BE2C (cell line): ENCODE measurements at regions not wholly inside any gene's neighbourhood (a gene's known extent, or its start where the extent isn't known, plus 50 kb on each side); places are given as distances from the start of the nearest gene placed in this dataset.

Experiments used
- DNase-seq: peaks from one replicate; pipeline ENCODE4 v3.0.0-alpha.2; 2020
- H3K27me3 ChIP-seq: fragments of 250-450 bp; sonication (Bioruptor Pico); 2 replicates; pipeline ENCODE4 v1.5.1; 2020; ENCODE audit warnings: mild to moderate bottlenecking
- H3K36me3 ChIP-seq: fragments of 250-450 bp; sonication (Bioruptor Pico); 2 replicates; pipeline ENCODE4 v1.5.1; 2020; ENCODE audit warnings: mild to moderate bottlenecking
- H3K4me1 ChIP-seq: fragments of 250-450 bp; sonication (Bioruptor Pico); 2 replicates; pipeline ENCODE4 v1.5.1; 2020
- H3K4me3 ChIP-seq: 2 replicates; pipeline ENCODE4 v1.5.1; 2011; ENCODE audit warnings: low read depth, low read length
- H3K9me3 ChIP-seq: fragments of 250-450 bp; sonication (Bioruptor Pico); 2 replicates; pipeline ENCODE4 v1.5.1; 2020
- CTCF ChIP-seq: IDR thresholded peaks from 2 replicates; pipeline ENCODE4 v1.5.1; 2012; ENCODE audit warnings: mild to moderate bottlenecking, low read depth, low read length

DNA sequence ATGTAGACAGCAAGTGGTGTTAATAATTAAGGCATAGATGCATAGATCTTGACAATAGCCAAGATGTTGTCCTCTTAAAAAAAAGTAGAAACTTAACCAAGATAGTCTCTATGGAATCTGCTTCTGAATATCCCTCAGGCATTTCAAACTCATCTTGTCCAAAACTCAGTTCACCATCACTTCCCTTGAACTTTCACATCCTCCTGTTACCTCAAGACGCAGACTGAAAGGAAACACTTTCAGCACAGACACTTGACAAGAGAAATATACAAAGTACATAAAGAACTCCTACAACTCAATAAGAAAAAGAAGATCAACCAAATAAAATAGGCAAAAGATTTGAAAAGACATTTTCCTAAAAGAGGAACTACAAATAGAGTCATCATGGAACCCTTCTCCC, 451.1 kb downstream of the FOXO1 start:
- no peaks in the 10 kb centered on the region for H3K36me3 ChIP-seq
- no peaks in the 10 kb centered on the region for H3K9me3 ChIP-seq
- no peak overlapping the region for H3K4me3 ChIP-seq
- no peaks in the 10 kb centered on the region for H3K27me3 ChIP-seq
- DNase-seq: no peak
- TF ChIP-seq CTCF: no peak
- H3K4me1 ChIP-seq: no peaks in the 10 kb centered on the region

DNA sequence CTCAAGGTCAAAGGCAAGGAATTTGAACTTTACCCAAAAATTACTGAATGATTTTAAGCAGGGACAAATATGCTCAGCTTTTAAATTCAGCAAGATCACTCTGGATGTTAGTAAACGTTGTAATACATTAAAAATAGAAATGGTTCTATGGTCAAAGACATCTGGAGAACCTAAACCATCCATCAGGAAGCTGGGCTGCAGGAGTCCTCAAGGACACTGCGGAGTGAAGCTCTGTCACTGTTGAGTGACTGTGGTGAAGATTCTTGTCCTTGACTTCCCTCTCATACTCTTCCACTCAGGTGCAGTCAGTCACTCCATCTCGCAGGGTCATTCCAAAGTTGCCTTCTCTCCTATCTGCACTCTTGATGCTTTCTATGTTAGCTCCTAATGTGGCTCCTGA, 450.7 kb downstream of the FOXO1 start:
- no peak for TF ChIP-seq CTCF
- Histone ChIP-seq H3K27me3 (no peaks in the 10 kb centered on the region), H3K4me1 (no peaks in the 10 kb centered on the region)

DNA sequence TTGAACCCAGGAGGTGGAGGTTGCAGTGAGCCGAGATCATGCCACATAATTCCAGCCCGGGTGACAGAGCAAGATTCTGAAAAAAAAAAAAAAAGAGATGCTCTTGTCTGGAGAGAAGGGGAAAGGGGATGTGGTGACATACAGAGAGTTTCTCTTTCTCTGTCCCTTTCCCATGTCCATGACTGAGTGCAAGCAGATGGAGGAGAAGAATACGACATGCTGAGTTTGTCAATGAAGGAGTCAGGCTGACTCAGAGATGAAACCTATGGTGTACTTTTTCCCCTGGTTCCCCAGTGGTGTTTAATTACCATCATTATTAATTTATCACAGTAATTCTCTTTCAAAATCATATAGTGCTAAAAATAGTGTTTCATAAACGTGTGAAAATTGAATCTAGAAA, 448.8 kb downstream of the FOXO1 start:
- no peaks in the 10 kb centered on the region for H3K27me3 ChIP-seq
- H3K9me3 ChIP-seq: no peaks in the 10 kb centered on the region
- H3K4me1 ChIP-seq: no peaks in the 10 kb centered on the region
- no peaks in the 10 kb centered on the region for H3K36me3 ChIP-seq
- H3K4me3 ChIP-seq: no peak overlapping the region
- TF ChIP-seq CTCF: no peak
- DNase-seq: no peak

More for the DNA sequence above, 450.7 kb downstream of the FOXO1 start:
- Histone ChIP-seq H3K36me3 (no peaks in the 10 kb centered on the region), H3K9me3 (no peaks in the 10 kb centered on the region), H3K4me3 (no peak overlapping the region)
- DNase-seq: no peak

DNA sequence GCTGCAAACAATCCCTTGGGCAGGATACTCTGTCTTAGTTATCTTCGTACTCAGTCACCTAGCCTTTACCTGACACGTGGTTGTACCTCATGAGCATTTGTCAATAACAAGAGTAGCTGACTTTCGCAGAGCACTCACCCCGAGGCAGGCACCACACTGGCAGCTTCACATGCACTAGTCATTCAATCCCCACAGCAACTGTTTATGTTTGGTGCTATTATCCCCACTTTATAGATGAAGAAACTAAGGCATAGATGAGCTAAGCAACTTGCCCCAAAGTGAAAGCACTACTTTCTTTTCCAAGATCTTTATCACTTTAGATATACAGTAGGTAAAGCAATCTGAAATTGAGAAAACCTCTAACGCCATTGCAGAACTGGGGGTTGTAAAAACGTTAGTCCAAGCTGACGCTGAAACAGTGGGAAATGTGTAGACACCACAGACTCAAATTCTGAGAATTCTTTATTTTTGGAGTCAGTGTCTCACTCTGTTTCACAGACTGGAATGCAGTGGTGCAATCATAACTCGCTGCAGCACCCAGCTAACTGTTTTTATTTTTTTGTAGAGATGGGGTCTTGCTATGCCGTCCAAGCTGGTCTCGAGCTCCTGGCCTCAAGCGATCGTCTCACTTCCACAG, 446.0 kb downstream of the FOXO1 start:
- Histone ChIP-seq H3K9me3 (no peaks in the 10 kb centered on the region), H3K36me3 (no peaks in the 10 kb centered on the region), H3K4me1 (no peaks in the 10 kb centered on the region), H3K4me3 (no peak overlapping the region), H3K27me3 (no peaks in the 10 kb centered on the region)
- TF ChIP-seq CTCF: no peak
- DNase-seq: no peak

DNA sequence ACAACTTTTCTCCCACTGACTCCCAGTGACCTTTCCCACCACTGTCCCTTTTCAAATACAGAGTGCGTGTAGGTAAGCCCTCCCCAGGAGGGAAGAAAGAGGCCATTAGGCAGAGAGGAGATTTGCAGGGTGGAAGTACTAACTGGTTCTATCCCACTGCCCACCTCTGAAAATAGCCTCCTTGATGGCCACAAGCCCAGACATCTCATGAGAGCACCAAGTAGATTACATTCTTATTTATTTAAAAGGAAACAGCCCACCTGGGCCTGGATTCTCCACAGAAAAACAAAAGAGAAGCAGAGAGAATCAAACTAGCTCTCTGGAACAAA, 445.3 kb downstream of the FOXO1 start:
- H3K4me1 ChIP-seq: no peaks in the 10 kb centered on the region
- no peaks in the 10 kb centered on the region for H3K27me3 ChIP-seq
- H3K36me3 ChIP-seq: no peaks in the 10 kb centered on the region
- TF ChIP-seq CTCF: no peak
- no peak overlapping the region for H3K4me3 ChIP-seq
- DNase-seq: no peak
- no peaks in the 10 kb centered on the region for H3K9me3 ChIP-seq

- no peaks in the 10 kb centered on the region for H3K36me3 ChIP-seq
- H3K4me1 ChIP-seq: no peaks in the 10 kb centered on the region
- H3K4me3 ChIP-seq: no peak overlapping the region
- H3K27me3 ChIP-seq: no peaks in the 10 kb centered on the region
- no peak for TF ChIP-seq CTCF
- DNase-seq: no peak
- H3K9me3 ChIP-seq: no peaks in the 10 kb centered on the region
These were observed 444.8 kb downstream of the FOXO1 start for GRCh38 chr13:40221460-40222201.
